ENCODE measurements at regions not wholly inside any gene's neighbourhood (a gene's known extent, or its start where the extent isn't known, plus 50 kb on each side); places are given as distances from the start of the nearest gene placed in this dataset.
A peak's percentile ranks its signal among the peaks of the same experiment; 100 is the strongest.
"Not testable (repeated sequence)": the region's sequence is repeated elsewhere in the genome, so short reads cannot be mapped to it uniquely, and the experiment has no call there.

GRCh38 chr2:48197618-48198017, 116.9 kb upstream of the FOXN2 start:
- H3K79me2 ChIP-seq (ENCODE audit: insufficient read depth): no peaks in the 10 kb centered on the region
- no peak overlapping the region for H3K4me2 ChIP-seq (ENCODE audit: unreplicated experiment)
- no peaks in the 10 kb centered on the region for H3K9me2 ChIP-seq (ENCODE audit: insufficient read depth)

DNA sequence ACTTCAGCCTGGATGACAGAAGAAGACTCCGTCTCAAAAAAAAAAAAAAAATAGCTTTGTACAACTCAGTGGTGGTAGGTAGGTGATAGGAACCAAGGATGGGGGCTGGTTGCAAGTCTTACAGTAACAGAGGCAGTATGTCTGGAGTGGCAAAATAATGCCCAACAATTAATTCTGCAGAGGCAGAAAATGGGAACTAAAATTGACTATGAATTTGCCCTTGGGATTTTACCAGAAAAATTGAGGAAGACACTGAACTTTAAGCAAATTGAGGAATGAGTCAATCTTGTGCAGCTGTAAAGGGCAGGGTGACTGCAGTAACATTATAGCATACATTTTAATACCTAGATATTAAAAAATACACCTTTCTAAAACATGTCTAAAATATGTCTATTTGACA, 116.1 kb upstream of the FOXN2 start:
- H3K9me2 ChIP-seq (ENCODE audit: insufficient read depth): no peaks in the 10 kb centered on the region
- no peaks in the 10 kb centered on the region for H3K27me3 ChIP-seq (replicated peaks; ENCODE audit: insufficient read depth)
- H3K4me2 ChIP-seq (ENCODE audit: unreplicated experiment): no peak overlapping the region
- peaks cover 8% of the 10 kb centered on the region; the same call in 1 of the 2 replicates for H3K4me1 ChIP-seq (ENCODE audit: insufficient read depth)
- no peak for DNase-seq
- no peak overlapping the region for H3K27ac ChIP-seq
- TF ChIP-seq EZH2 (IDR thresholded peaks at IDR 0.05; ENCODE audit: insufficient read depth, poor library complexity, severe bottlenecking) (no peak), EZH2phosphoT487 (IDR thresholded peaks at IDR 0.05; ENCODE audit: insufficient read depth, low read depth) (no peak)
- 85 to 90% methylated on average over 1 of the region's 1 CpG for WGBS, 2 experiments (ENCODE audit: low coverage in 1 of 2, low lambda C conversion rate in 2 of 2, missing lambda C conversion rate in 2 of 2)
- no peaks in the 10 kb centered on the region for H4K20me1 ChIP-seq (ENCODE audit: insufficient read depth)
- no peaks in the 10 kb centered on the region for H3K9me3 ChIP-seq (ENCODE audit: low read depth)
- no peak overlapping the region for H3K9ac ChIP-seq
- H3F3A ChIP-seq (ENCODE audit: insufficient read depth): peaks cover 5% of the 10 kb centered on the region; the same call in 1 of the 2 replicates
- no peaks in the 10 kb centered on the region for H3K79me2 ChIP-seq (ENCODE audit: insufficient read depth)
- no peak overlapping the region for H2AFZ ChIP-seq
- in situ Hi-C loops (cut with MboI): no loop called here
- no peaks in the 10 kb centered on the region for H3K36me3 ChIP-seq (ENCODE audit: low read depth)
- no peak overlapping the region for H3K4me3 ChIP-seq

More at GRCh38 chr2:48197618-48198017, 116.9 kb upstream of the FOXN2 start:
- H3K9me3 ChIP-seq (ENCODE audit: low read depth): no peaks in the 10 kb centered on the region
- WGBS, 2 experiments (ENCODE audit: low coverage in 1 of 2, low lambda C conversion rate in 2 of 2, missing lambda C conversion rate in 2 of 2): 91 to 100% methylated on average over 1 of the region's 1 CpG
- H3K27me3 ChIP-seq (replicated peaks; ENCODE audit: insufficient read depth): no peaks in the 10 kb centered on the region
- H3K36me3 ChIP-seq (ENCODE audit: low read depth): no peaks in the 10 kb centered on the region
- no peak overlapping the region for H3K4me3 ChIP-seq
- in situ Hi-C loops (cut with MboI): no loop called here
- peaks cover 8% of the 10 kb centered on the region; the same call in 1 of the 2 replicates for H3K4me1 ChIP-seq (ENCODE audit: insufficient read depth)
- H3K27ac ChIP-seq: no peak overlapping the region
- no peak overlapping the region for H3K9ac ChIP-seq
- no peaks in the 10 kb centered on the region for H4K20me1 ChIP-seq (ENCODE audit: insufficient read depth)
- TF ChIP-seq EZH2phosphoT487 (IDR thresholded peaks at IDR 0.05; ENCODE audit: insufficient read depth, low read depth) (no peak), EZH2 (IDR thresholded peaks at IDR 0.05; ENCODE audit: insufficient read depth, poor library complexity, severe bottlenecking) (no peak)
- DNase-seq: peak; percentile 10
- peaks cover 5% of the 10 kb centered on the region; the same call in 1 of the 2 replicates for H3F3A ChIP-seq (ENCODE audit: insufficient read depth)
- no peak overlapping the region for H2AFZ ChIP-seq

- H3K9me2 ChIP-seq (ENCODE audit: insufficient read depth): no peaks in the 10 kb centered on the region
- H3K9ac ChIP-seq: no peak overlapping the region
- no peaks in the 10 kb centered on the region for H4K20me1 ChIP-seq (ENCODE audit: insufficient read depth)
- no peaks in the 10 kb centered on the region for H3K27me3 ChIP-seq (replicated peaks; ENCODE audit: insufficient read depth)
- H3K4me2 ChIP-seq (ENCODE audit: unreplicated experiment): no peak overlapping the region
- H3K36me3 ChIP-seq (ENCODE audit: low read depth): no peaks in the 10 kb centered on the region
- peaks cover 5% of the 10 kb centered on the region; the same call in 1 of the 2 replicates for H3F3A ChIP-seq (ENCODE audit: insufficient read depth)
- in situ Hi-C loops (cut with MboI): no loop called here
- 96 to 97% methylated on average over 7 of the region's 7 CpGs for WGBS, 2 experiments (ENCODE audit: low coverage in 1 of 2, low lambda C conversion rate in 2 of 2, missing lambda C conversion rate in 2 of 2)
- H3K4me3 ChIP-seq: no peak overlapping the region
- H2AFZ ChIP-seq: no peak overlapping the region
- H3K79me2 ChIP-seq (ENCODE audit: insufficient read depth): no peaks in the 10 kb centered on the region
- no peaks in the 10 kb centered on the region for H3K9me3 ChIP-seq (ENCODE audit: low read depth)
- H3K4me1 ChIP-seq (ENCODE audit: insufficient read depth): peaks cover 8% of the 10 kb centered on the region; the same call in 1 of the 2 replicates
- DNase-seq: no peak
- TF ChIP-seq EZH2phosphoT487 (IDR thresholded peaks at IDR 0.05; ENCODE audit: insufficient read depth, low read depth) (no peak), EZH2 (IDR thresholded peaks at IDR 0.05; ENCODE audit: insufficient read depth, poor library complexity, severe bottlenecking) (no peak)
- H3K27ac ChIP-seq: no peak overlapping the region
These were observed 115.4 kb upstream of the FOXN2 start for GRCh38 chr2:48199070-48199469.

DNA sequence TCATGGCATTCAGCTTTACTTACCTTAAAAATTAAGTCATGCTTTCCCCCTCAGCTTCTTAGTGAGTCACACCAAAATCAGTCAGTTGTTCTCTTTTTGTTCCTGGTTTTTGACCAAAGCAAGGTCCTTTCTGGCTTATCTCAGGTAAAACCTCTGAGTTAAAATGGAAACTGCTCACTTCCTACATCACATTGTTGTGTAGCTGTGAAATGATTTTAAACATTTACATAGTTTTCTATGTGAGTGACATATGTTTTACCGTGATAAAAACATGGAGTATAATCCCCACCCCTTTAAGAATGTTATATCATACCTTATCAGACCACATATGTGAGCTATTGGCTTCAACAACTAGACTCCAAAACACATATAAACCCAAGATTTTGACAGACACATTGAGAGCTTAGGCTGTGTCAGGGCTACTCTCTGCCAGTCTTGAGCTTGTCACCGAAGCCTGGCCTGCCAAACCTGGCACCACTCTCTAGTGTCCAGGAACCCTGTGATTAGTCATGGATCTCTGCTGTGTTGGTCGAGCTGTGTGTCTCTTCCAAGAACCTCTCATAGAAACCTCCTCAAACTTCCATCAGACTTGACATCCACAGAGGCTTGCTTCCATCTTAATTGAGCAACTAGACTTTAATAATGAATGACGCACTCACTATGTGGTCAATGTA, 113.7 kb upstream of the FOXN2 start:
- H3K9ac ChIP-seq: no peak overlapping the region
- TF ChIP-seq EZH2 (IDR thresholded peaks at IDR 0.05; ENCODE audit: insufficient read depth, poor library complexity, severe bottlenecking): no peak
- TF ChIP-seq EZH2phosphoT487 (IDR thresholded peaks at IDR 0.05; ENCODE audit: insufficient read depth, low read depth): no peak
- H4K20me1 ChIP-seq (ENCODE audit: insufficient read depth): no peaks in the 10 kb centered on the region
- H3K79me2 ChIP-seq (ENCODE audit: insufficient read depth): no peaks in the 10 kb centered on the region
- H3K36me3 ChIP-seq (ENCODE audit: low read depth): no peaks in the 10 kb centered on the region
- in situ Hi-C loops (cut with MboI): no loop called here
- 73 to 74% methylated on average over 4 of the region's 4 CpGs for WGBS, 2 experiments (ENCODE audit: low coverage in 1 of 2, low lambda C conversion rate in 2 of 2, missing lambda C conversion rate in 2 of 2)
- no peak overlapping the region for H3K27ac ChIP-seq
- H3F3A ChIP-seq (ENCODE audit: insufficient read depth): peaks cover 6% of the 10 kb centered on the region; the same call in 1 of the 2 replicates
- no peak overlapping the region for H2AFZ ChIP-seq
- no peak overlapping the region for H3K4me3 ChIP-seq
- peaks cover 10% of the 10 kb centered on the region; the same call in 1 of the 2 replicates for H3K4me1 ChIP-seq (ENCODE audit: insufficient read depth)
- no peaks in the 10 kb centered on the region for H3K9me2 ChIP-seq (ENCODE audit: insufficient read depth)
- no peaks in the 10 kb centered on the region for H3K27me3 ChIP-seq (replicated peaks; ENCODE audit: insufficient read depth)
- DNase-seq: peak; percentile 22
- no peak overlapping the region for H3K4me2 ChIP-seq (ENCODE audit: unreplicated experiment)
- no peaks in the 10 kb centered on the region for H3K9me3 ChIP-seq (ENCODE audit: low read depth)

DNA sequence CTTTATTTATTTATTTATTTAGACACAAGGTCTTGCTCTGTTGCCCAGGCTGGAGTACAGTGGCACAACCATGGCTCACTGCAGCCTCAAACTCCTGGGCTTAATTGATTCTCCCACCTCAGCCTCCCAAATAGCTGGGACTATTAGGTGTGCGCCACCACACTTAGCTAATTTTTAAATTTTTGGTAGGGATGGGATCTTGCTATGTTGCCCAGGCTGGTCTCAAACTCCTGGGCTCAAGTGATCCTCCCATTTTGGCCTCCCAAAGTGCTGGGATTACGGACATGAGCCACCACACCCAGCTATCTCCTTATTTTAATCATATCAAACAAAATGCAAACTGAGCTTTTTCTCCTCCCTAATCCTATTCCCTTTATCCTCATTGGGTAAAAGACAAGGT, 113.0 kb upstream of the FOXN2 start:
- WGBS, 2 experiments (ENCODE audit: low coverage in 1 of 2, low lambda C conversion rate in 2 of 2, missing lambda C conversion rate in 2 of 2): 82 to 89% methylated on average over 2 of the region's 2 CpGs
- H2AFZ ChIP-seq; H3K36me3 ChIP-seq (ENCODE audit: low read depth); in situ Hi-C loops (cut with MboI); H3K27ac ChIP-seq; H3K9me2 ChIP-seq (ENCODE audit: insufficient read depth); H3K27me3 ChIP-seq (replicated peaks; ENCODE audit: insufficient read depth); H3K9me3 ChIP-seq (ENCODE audit: low read depth); H3K9ac ChIP-seq; H3K4me2 ChIP-seq (ENCODE audit: unreplicated experiment); H3K79me2 ChIP-seq (ENCODE audit: insufficient read depth); H3K4me3 ChIP-seq; H4K20me1 ChIP-seq (ENCODE audit: insufficient read depth); DNase-seq: not testable (repeated sequence)
- peaks cover 16% of the 10 kb centered on the region; the same call in 1 of the 2 replicates for H3K4me1 ChIP-seq (ENCODE audit: insufficient read depth)
- H3F3A ChIP-seq (ENCODE audit: insufficient read depth): peaks cover 11% of the 10 kb centered on the region; the same call in 1 of the 2 replicates

Measured in GM23248 (cell line).